ENCODE measurements at regions not wholly inside any gene's neighbourhood (a gene's known extent, or its start where the extent isn't known, plus 50 kb on each side); places are given as distances from the start of the nearest gene placed in this dataset.

GRCh38 chr1:59071289-59071688 lies 225.6 kb upstream of the FGGY start:
- peak; percentile 43 for DNase-seq (ENCODE audit: low spot score)
- Histone ChIP-seq H3K27ac (ENCODE audit: low read depth, low read length, poor library complexity, severe bottlenecking) (no peak overlapping the region), H3K4me1 (ENCODE audit: insufficient read depth, low read length, poor library complexity, severe bottlenecking) (peaks cover 25% of the 10 kb centered on the region), H3K9me3 (ENCODE audit: low read depth, low read length, poor library complexity, severe bottlenecking) (no peaks in the 10 kb centered on the region), H3K4me3 (ENCODE audit: low read depth, low read length, poor library complexity, severe bottlenecking) (no peak overlapping the region), H3K36me3 (ENCODE audit: insufficient read depth, low read length, poor library complexity, severe bottlenecking) (no peaks in the 10 kb centered on the region), H3K27me3 (replicated peaks; ENCODE audit: insufficient read depth, low read depth, low read length, poor library complexity) (no peaks in the 10 kb centered on the region)
- POLR2A ChIA-PET (ENCODE audit: low non-redundant PET): no interaction called here
- intact Hi-C loops (cut with micrococcal nuclease; ENCODE audit: unreplicated experiment): loop anchor here (5.0 to 10.0 kb wide), 3 partner anchors 61 to 626 kb away; no protein-coding TSS in a partner anchor
- CTCF ChIA-PET: no interaction called here
- TF ChIP-seq EZH2 (IDR thresholded peaks at IDR 0.05; ENCODE audit: borderline replicate concordance, low read depth, low read length, poor library complexity, severe bottlenecking) (no peak), CTCF (conservative IDR thresholded peaks at IDR 0.05; ENCODE audit: low read depth, low read length) (no peak)
- no TSS peak for BruUV-seq (replicated peaks)

GRCh38 chr1:59071876-59072582 lies 224.9 kb upstream of the FGGY start:
- no TSS peak for BruUV-seq (replicated peaks)
- POLR2A ChIA-PET (ENCODE audit: low non-redundant PET): no interaction called here

GRCh38 chr1:59072583-59072947 lies 224.3 kb upstream of the FGGY start:
- TF ChIP-seq CTCF (conservative IDR thresholded peaks at IDR 0.05; ENCODE audit: low read depth, low read length) (no peak), EZH2 (IDR thresholded peaks at IDR 0.05; ENCODE audit: borderline replicate concordance, low read depth, low read length, poor library complexity, severe bottlenecking) (no peak)
- no peak overlapping the region for H3K27ac ChIP-seq (ENCODE audit: low read depth, low read length, poor library complexity, severe bottlenecking)
- CTCF ChIA-PET: interaction anchor here (1.0 kb wide), 1 partner anchor 627 kb away, joined by 4 read pairs; no protein-coding TSS in a partner anchor
- no peaks in the 10 kb centered on the region for H3K27me3 ChIP-seq (replicated peaks; ENCODE audit: insufficient read depth, low read depth, low read length, poor library complexity)
- no peaks in the 10 kb centered on the region for H3K9me3 ChIP-seq (ENCODE audit: low read depth, low read length, poor library complexity, severe bottlenecking)
- no TSS peak for BruUV-seq (replicated peaks)
- intact Hi-C loops (cut with micrococcal nuclease; ENCODE audit: unreplicated experiment): loop anchor here (5.0 to 10.0 kb wide), 3 partner anchors 60 to 625 kb away; no protein-coding TSS in a partner anchor
- H3K4me1 ChIP-seq (ENCODE audit: insufficient read depth, low read length, poor library complexity, severe bottlenecking): peaks cover 27% of the 10 kb centered on the region
- no peak for DNase-seq (ENCODE audit: low spot score)
- H3K36me3 ChIP-seq (ENCODE audit: insufficient read depth, low read length, poor library complexity, severe bottlenecking): no peaks in the 10 kb centered on the region
- no peak overlapping the region for H3K4me3 ChIP-seq (ENCODE audit: low read depth, low read length, poor library complexity, severe bottlenecking)
- POLR2A ChIA-PET (ENCODE audit: low non-redundant PET): no interaction called here

More at GRCh38 chr1:59071876-59072582, 224.9 kb upstream of the FGGY start:
- Histone ChIP-seq H3K36me3 (ENCODE audit: insufficient read depth, low read length, poor library complexity, severe bottlenecking) (no peaks in the 10 kb centered on the region), H3K27me3 (replicated peaks; ENCODE audit: insufficient read depth, low read depth, low read length, poor library complexity) (no peaks in the 10 kb centered on the region), H3K4me3 (ENCODE audit: low read depth, low read length, poor library complexity, severe bottlenecking) (no peak overlapping the region), H3K9me3 (ENCODE audit: low read depth, low read length, poor library complexity, severe bottlenecking) (no peaks in the 10 kb centered on the region), H3K4me1 (ENCODE audit: insufficient read depth, low read length, poor library complexity, severe bottlenecking) (peaks cover 25% of the 10 kb centered on the region), H3K27ac (ENCODE audit: low read depth, low read length, poor library complexity, severe bottlenecking) (no peak overlapping the region)
- CTCF ChIA-PET: interaction anchor here (1.0 kb wide), 1 partner anchor 627 kb away, joined by 4 read pairs; no protein-coding TSS in a partner anchor
- DNase-seq (ENCODE audit: low spot score): peak; percentile 94
- no peak for TF ChIP-seq EZH2 (IDR thresholded peaks at IDR 0.05; ENCODE audit: borderline replicate concordance, low read depth, low read length, poor library complexity, severe bottlenecking)
- intact Hi-C loops (cut with micrococcal nuclease; ENCODE audit: unreplicated experiment): loop anchor here (5.0 to 10.0 kb wide), 3 partner anchors 60 to 625 kb away; no protein-coding TSS in a partner anchor

Data from A673 (cell line).